ENCODE measurements at regions not wholly inside any gene's neighbourhood (a gene's known extent, or its start where the extent isn't known, plus 50 kb on each side); places are given as distances from the start of the nearest gene placed in this dataset.

DNA sequence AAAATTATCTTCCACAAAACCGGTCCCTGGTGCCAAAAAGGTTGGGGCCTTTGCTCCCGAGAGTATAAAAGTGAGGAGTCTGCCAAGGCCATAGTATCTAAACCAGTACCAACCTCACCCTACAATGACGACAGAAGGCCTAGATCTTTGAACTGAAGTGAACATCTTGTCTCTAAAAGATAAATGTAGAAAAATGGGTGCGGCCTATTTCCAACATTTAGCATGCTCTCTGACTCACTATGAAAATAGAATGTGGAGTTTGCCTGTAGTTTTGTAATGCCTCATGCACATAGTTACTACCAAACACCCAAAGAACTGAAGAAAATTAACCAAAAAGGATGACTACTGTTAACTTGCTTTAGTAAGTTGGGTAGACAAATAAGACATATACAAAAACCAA, 218.4 kb downstream of the SLITRK2 start:
- TF ChIP-seq SRF (IDR thresholded peaks at IDR 0.05; ENCODE audit: low read depth, low read length) (no peak), EP300 (IDR thresholded peaks at IDR 0.05; ENCODE audit: borderline replicate concordance in 1 of 2, low read depth in 2 of 2, low read length in 2 of 2) (no peak), TAF1 (IDR thresholded peaks at IDR 0.05; ENCODE audit: low read depth, low read length) (no peak), KDM1A (IDR thresholded peaks at IDR 0.05; ENCODE audit: borderline replicate concordance, low read length) (no peak), TBP (IDR thresholded peaks at IDR 0.05; ENCODE audit: low read depth, low read length) (no peak), ASH2L (IDR thresholded peaks at IDR 0.05; ENCODE audit: low read length) (no peak), RFX5 (IDR thresholded peaks at IDR 0.05; ENCODE audit: borderline replicate concordance, low read depth, low read length) (no peak), ZNF274 (IDR thresholded peaks at IDR 0.05; ENCODE audit: borderline replicate concordance, extremely low read depth, low read length) (no peak), POLR2A (IDR thresholded peaks at IDR 0.05; ENCODE audit: control extremely low read depth in 1 of 2, low read depth in 2 of 2, low read length in 2 of 2) (no peak), RBBP5 (IDR thresholded peaks at IDR 0.05; ENCODE audit: borderline replicate concordance, low read depth, low read length) (no peak)
- TF ChIP-seq, protein P1, sequence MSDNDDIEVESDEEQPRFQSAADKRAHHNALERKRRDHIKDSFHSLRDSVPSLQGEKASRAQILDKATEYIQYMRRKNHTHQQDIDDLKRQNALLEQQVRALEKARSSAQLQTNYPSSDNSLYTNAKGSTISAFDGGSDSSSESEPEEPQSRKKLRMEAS (IDR thresholded peaks at IDR 0.05), result no peak
- TF ChIP-seq, protein P2, sequence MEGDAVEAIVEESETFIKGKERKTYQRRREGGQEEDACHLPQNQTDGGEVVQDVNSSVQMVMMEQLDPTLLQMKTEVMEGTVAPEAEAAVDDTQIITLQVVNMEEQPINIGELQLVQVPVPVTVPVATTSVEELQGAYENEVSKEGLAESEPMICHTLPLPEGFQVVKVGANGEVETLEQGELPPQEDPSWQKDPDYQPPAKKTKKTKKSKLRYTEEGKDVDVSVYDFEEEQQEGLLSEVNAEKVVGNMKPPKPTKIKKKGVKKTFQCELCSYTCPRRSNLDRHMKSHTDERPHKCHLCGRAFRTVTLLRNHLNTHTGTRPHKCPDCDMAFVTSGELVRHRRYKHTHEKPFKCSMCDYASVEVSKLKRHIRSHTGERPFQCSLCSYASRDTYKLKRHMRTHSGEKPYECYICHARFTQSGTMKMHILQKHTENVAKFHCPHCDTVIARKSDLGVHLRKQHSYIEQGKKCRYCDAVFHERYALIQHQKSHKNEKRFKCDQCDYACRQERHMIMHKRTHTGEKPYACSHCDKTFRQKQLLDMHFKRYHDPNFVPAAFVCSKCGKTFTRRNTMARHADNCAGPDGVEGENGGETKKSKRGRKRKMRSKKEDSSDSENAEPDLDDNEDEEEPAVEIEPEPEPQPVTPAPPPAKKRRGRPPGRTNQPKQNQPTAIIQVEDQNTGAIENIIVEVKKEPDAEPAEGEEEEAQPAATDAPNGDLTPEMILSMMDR (IDR thresholded peaks at IDR 0.05; ENCODE audit: control extremely low read depth in 1 of 3, insufficient read depth in 1 of 3, low read depth in 1 of 3, low read length in 3 of 3), result no peak
- TF ChIP-seq, protein P3, sequence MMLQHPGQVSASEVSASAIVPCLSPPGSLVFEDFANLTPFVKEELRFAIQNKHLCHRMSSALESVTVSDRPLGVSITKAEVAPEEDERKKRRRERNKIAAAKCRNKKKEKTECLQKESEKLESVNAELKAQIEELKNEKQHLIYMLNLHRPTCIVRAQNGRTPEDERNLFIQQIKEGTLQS (IDR thresholded peaks at IDR 0.05; ENCODE audit: insufficient read depth, low read depth, low read length), result no peak
- TF ChIP-seq, protein P4, sequence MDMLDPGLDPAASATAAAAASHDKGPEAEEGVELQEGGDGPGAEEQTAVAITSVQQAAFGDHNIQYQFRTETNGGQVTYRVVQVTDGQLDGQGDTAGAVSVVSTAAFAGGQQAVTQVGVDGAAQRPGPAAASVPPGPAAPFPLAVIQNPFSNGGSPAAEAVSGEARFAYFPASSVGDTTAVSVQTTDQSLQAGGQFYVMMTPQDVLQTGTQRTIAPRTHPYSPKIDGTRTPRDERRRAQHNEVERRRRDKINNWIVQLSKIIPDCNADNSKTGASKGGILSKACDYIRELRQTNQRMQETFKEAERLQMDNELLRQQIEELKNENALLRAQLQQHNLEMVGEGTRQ (IDR thresholded peaks at IDR 0.05; ENCODE audit: low read length), result no peak
